GM21381 (cell line): ENCODE measurements at regions not wholly inside any gene's neighbourhood (a gene's known extent, or its start where the extent isn't known, plus 50 kb on each side); places are given as distances from the start of the nearest gene placed in this dataset.
"Not testable (repeated sequence)": the region's sequence is repeated elsewhere in the genome, so short reads cannot be mapped to it uniquely, and the experiment has no call there.

ENCODE experiments used
- ATAC-seq: cut with Tn5 transposase; IDR thresholded peaks from one replicate; pipeline ENCODE4 v1.9.1; 2021; ENCODE audit warnings: mild to moderate bottlenecking, moderate library complexity; ENCODE audit not compliant: unreplicated experiment

GRCh38 chr4:135098061-135098460 lies 896.5 kb upstream of the PABPC4L start:
- no peak for ATAC-seq

- ATAC-seq: no peak
Observed at GRCh38 chr4:135073389-135073788, 871.8 kb upstream of the PABPC4L start.

GRCh38 chr4:135072553-135072952 lies 871.0 kb upstream of the PABPC4L start:
- ATAC-seq: no peak

DNA sequence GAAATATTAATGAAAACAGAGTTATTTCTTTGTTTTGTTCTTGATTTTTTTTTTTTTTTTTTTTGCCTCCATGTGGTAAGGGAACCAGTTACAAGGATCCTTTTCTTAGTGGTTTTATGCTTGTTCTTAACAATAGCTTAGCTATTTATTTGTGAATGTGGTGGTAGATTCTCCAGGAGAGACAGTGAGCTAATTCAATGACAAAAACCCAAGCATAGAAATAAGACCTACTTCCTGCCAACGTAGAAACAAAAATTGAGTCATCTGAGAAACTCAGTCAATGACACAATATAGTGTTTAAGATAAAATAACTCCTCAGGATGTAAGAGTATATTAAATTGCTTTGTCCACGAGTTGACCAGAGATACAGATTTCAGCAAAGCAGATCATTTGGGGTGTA lies 863.8 kb upstream of the PABPC4L start:
- ATAC-seq: no peak

- ATAC-seq: no peak
Observed at GRCh38 chr4:135050086-135050717, 848.6 kb upstream of the PABPC4L start.

GRCh38 chr4:135032670-135033069 lies 831.1 kb upstream of the PABPC4L start:
- no peak for ATAC-seq

- no peak for ATAC-seq
Observed at GRCh38 chr4:135015771-135016170, 814.2 kb upstream of the PABPC4L start.

- ATAC-seq: no peak
Observed at GRCh38 chr4:135007400-135007799, 805.8 kb upstream of the PABPC4L start.

DNA sequence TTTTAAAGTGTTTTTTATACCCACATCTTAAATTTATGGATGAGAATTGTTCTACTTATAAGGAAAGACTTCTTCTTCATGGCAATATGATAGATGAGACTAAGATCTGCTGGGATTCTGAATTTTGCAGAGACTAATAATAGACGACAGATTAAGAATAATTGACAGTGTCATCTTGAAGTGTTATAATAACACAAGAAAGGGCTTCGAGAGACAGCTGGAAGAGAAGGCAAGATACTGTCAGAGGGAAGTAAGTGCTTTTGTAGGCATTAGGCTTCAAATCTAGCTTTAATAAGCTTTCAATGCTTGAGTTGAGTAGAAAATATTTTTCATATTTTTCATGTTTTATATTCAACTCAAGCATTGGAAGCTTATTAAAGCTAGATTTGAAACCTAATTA lies 797.6 kb upstream of the PABPC4L start:
- no peak for ATAC-seq

DNA sequence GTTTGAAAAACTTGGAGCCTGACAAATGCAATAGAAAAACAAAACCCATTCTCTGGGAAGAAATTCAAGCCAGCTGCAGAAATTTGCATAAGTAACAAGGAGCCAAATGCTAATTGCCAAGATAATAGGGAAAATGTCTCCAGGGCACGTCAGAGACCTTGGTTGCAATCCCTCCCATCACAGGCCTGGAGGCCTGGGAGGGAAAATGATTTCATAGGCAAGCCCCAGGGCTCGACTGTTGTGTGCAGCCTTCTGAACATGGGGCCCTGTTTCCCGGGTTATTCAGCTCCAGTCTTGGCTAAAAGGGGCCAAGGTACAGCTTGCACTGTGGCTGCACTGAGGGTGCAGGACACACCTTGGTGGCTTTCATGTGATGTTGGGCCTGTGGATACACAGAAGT lies 760.4 kb upstream of the PABPC4L start:
- no peak for ATAC-seq

GRCh38 chr4:134958862-134959261 lies 757.3 kb upstream of the PABPC4L start:
- ATAC-seq: no peak

- no peak for ATAC-seq
Observed at GRCh38 chr4:134955059-134955458, 753.5 kb upstream of the PABPC4L start.

- ATAC-seq: no peak
Observed at GRCh38 chr4:134952775-134953174, 751.2 kb upstream of the PABPC4L start.

DNA sequence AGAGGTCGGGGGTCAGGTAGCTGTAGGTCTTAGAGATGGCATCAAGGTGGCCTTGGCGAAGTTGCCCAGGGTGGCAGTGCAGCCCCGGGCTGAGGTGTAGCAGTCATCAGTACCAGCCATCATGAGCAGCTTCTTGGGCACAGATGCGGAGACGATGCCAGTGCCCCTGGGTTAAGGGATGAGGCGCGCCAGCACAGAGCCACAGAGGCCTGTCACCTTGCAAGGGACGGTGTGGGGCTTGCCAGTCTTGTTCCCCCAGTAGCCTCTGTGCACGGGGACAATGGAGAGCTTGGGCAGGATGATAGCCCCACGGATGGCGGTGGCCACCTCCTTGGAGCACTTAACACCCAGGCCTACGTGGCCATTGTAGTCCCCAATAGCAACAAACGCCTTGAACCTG lies 750.7 kb upstream of the PABPC4L start:
- ATAC-seq: no peak

DNA sequence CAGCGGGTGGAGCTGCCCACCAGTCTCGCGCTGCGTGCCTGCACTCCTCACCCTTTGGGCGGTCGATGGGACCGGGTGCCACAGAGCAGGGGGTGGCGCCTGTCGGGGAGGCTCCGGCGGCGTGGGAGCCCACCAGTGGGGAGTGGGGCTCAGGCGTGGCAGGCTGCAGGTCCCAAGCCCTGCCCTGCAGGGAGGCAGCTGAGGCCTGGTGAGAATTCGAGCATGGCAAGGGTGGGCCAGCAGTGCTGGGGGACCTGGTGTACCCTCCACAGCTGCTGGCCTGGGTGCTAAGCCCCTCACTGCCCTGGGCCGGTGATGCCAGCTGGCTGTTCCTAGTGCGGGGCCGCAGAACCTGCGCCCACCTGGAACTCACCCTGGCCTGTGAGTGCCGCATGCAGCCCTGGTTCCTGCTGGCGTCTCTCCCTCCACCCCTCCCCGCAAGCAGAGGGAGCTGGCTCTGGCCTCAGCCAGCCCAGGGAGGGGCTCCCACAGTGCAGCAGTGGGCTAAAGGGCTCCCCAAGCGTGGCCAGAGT lies 746.6 kb upstream of the PABPC4L start:
- ATAC-seq: no peak

DNA sequence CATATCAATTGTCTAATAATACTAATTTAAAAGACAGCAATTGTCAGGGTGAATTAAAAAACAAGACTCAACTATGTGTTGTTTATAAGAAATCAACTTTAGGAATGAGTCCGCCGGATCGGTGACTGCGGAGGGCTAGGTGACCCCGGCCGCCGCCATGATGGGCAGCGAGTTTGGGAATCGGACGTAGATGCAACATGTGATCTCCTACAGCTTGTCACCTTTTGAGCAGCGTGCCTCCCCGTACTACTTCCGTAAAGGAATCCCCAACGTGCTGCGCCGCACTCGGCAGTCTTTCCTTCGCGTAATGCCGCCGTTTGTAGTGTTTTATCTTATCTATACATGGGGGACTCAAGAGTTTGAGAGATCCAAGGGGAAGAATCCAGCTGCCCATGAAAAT lies 742.5 kb upstream of the PABPC4L start:
- no peak for ATAC-seq

DNA sequence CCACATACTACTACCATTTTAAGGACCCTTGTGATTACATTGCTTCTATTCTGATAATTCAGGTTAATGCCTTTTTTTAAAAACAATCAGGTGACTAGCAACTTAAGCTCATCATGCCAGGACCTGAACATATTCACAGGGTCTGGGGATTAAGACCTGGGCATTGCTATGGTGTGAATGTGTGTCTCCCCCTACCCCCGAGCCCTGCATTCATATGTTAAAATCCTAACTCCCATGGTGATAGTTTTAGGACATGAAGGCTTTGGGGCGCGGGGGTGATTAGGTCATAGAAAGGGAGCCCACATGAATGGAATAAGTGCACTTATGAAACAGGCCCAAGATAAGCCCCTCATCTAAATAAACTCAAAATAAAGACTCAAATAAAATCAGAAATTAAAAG lies 734.4 kb upstream of the PABPC4L start:
- no peak for ATAC-seq

DNA sequence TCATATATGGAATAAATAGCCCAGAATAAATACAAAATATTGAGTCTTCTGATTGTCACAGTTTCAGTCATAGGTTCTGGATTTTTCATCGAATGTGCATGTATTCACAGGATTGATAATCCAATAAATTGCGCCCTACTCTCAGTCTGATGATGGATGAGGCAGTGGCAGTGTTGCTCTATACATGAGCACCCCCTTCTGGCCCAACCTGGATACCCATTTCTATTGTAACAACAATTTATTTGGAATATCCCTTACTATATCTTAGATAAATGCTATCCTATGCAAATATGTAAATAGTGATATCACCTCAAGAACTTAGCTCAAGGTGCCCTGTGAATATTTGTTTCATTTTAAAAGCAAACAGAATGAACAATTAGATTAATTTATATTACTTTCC lies 733.7 kb upstream of the PABPC4L start:
- no peak for ATAC-seq

DNA sequence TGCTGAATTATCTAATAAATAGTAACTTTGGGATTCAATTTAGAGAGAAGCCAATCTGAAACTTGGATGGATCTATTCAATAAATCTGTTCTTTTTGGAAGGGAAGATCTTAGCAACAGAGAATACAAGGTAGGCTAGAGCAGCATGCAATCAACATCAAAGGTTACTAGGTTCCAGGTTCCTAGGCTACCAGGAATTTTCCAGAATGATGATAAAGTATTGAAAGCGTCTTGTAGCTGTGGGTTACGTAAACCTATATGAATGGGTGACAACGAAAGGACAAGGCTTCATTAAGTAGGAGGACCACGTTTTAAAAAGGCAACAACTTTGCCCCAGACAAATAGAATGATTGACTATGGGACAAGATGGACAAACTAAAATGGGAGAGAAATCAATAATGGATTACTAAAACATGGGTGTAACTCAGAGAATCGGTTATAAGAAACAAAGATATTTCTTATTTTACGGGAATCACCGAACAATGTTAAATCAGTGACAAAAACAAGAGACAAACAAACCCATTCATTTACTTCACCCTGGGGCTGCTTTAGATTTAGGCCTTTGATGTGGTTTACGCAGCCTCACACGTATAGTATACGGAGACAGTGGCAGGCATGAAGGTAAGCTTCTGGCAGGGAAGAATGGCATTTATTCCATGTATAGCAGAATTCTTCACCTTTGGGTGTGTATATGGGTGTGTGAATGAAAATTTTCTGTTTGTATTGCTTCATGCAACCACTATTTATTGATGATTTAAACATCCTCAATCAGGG lies 732.6 kb upstream of the PABPC4L start:
- no peak for ATAC-seq

DNA sequence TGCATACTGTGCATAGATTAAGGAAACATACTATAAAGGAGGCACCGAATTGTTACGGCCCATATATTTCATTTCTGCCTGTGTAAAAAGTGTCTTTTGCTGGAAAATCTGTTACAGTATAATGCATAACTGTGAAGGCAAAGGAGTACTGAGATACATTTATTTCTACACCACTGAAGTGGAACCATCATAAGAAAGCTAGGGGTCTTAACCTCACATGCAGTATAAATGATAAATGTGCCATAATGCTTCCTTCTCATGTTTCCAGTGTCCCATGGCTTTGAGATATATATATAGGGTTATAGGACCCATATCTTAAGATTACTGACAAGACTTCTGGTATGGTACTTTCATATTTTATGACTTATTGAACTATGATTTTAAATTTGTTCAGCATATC lies 713.8 kb upstream of the PABPC4L start:
- ATAC-seq: no peak

DNA sequence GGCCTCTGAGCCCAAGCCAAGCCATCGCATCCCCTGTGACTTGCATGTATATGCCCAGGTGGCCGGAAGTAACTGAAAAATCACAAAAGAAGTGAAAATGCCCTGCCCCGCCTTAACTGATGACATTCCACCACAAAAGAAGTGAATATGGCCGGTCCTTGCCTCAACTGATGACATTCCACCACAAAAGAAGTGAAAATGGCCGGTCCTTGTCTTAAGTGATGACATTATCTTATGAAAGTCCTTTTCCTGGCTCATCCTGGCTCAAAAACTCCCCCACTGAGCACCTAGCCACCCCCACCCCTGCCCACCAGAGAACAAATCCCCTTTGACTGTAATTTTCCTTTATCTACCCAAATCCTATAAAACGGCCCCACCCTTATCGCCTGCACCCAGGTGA lies 712.7 kb upstream of the PABPC4L start:
- ATAC-seq: not testable (repeated sequence)

DNA sequence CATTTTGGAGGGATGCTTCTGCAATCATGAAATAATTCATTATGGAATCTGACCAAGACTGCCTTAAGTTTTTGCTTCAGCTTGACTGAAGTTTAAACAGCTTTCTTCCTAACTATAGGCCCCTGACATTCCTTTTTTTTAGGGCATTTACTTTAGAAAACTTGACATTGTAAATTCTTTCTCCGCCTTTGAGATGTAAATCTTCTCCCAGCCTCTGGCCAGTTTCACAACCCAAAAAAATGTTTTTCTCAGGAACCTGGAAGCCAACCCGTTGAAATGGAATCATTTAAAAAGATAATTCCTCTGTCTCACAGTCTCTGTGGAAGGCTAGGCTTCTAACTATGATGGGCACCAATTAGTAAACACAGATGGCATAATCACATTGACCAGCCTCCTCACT lies 710.4 kb upstream of the PABPC4L start:
- no peak for ATAC-seq
